ENCODE measurements at regions not wholly inside any gene's neighbourhood (a gene's known extent, or its start where the extent isn't known, plus 50 kb on each side); places are given as distances from the start of the nearest gene placed in this dataset.
"Not testable (repeated sequence)": the region's sequence is repeated elsewhere in the genome, so short reads cannot be mapped to it uniquely, and the experiment has no call there.

GRCh38 chr4:144799486-144799885 is 153.5 kb downstream of the HHIP start:
- no peak for DNase-seq

- no peak for DNase-seq
Observed at GRCh38 chr4:144801731-144802130, 155.8 kb downstream of the HHIP start.

GRCh38 chr4:144808034-144808433 is 162.1 kb downstream of the HHIP start:
- no peak for DNase-seq

GRCh38 chr4:144809056-144809640 is 163.2 kb downstream of the HHIP start:
- no peak for DNase-seq

GRCh38 chr4:144816668-144817067 is 170.7 kb downstream of the HHIP start:
- DNase-seq: no peak

- DNase-seq: no peak
Observed at GRCh38 chr4:144817081-144817480, 171.1 kb downstream of the HHIP start.

- DNase-seq: no peak
Observed at GRCh38 chr4:144818136-144818535, 172.2 kb downstream of the HHIP start.

GRCh38 chr4:144819591-144819990 is 173.6 kb downstream of the HHIP start:
- DNase-seq: no peak

GRCh38 chr4:144820011-144820727 is 174.2 kb downstream of the HHIP start:
- DNase-seq: no peak

GRCh38 chr4:144820728-144821085 is 174.8 kb downstream of the HHIP start:
- no peak for DNase-seq

GRCh38 chr4:144831971-144832370 is 186.0 kb downstream of the HHIP start:
- no peak for DNase-seq

GRCh38 chr4:144845411-144845810 is 199.5 kb downstream of the HHIP start:
- DNase-seq: no peak

- no peak for DNase-seq
Observed at GRCh38 chr4:144851948-144852347, 206.0 kb downstream of the HHIP start.

GRCh38 chr4:144861471-144861870 is 215.5 kb downstream of the HHIP start:
- DNase-seq: no peak

- DNase-seq: no peak
Observed at GRCh38 chr4:144862210-144862609, 216.3 kb downstream of the HHIP start.

- DNase-seq: not testable (repeated sequence)
Observed at GRCh38 chr4:144864891-144865290, 218.9 kb downstream of the HHIP start.

GRCh38 chr4:144868309-144868708 is 222.4 kb downstream of the HHIP start:
- DNase-seq: no peak

- DNase-seq: no peak
Observed at GRCh38 chr4:144872508-144873225, 225.3 kb downstream of the ANAPC10 start.

GRCh38 chr4:144873226-144873990 is 224.6 kb downstream of the ANAPC10 start:
- no peak for DNase-seq

GRCh38 chr4:144894573-144894972 is 203.4 kb downstream of the ANAPC10 start:
- peak in 1 of 2 donors; percentile 2 for DNase-seq

GRCh38 chr4:144899393-144899792 is 198.6 kb downstream of the ANAPC10 start:
- no peak for DNase-seq

GRCh38 chr4:144901141-144901540 is 196.9 kb downstream of the ANAPC10 start:
- no peak for DNase-seq

GRCh38 chr4:144902614-144903013 is 195.4 kb downstream of the ANAPC10 start:
- DNase-seq: no peak

All from CD4-positive, alpha-beta T cell treated with Interferon alpha-2 for 1 hour (primary cell).